ENCODE measurements at regions not wholly inside any gene's neighbourhood (a gene's known extent, or its start where the extent isn't known, plus 50 kb on each side); places are given as distances from the start of the nearest gene placed in this dataset.

GRCh38 chr9:31112491-31112890 lies 1272.0 kb upstream of the ACO1 start:
- Histone ChIP-seq H2BK120ac (replicated peaks; ENCODE audit: low read depth, low read length) (no peak overlapping the region), H3K18ac (ENCODE audit: extremely low read depth, low read length) (no peak overlapping the region), H4K8ac (ENCODE audit: extremely low read depth, insufficient read depth, low read length) (no peak overlapping the region), H3K14ac (ENCODE audit: insufficient read length) (no peak overlapping the region), H2BK15ac (ENCODE audit: low read length) (no peak overlapping the region), H3K27ac (ENCODE audit: low read depth, low read length) (no peak overlapping the region), H3K23me2 (ENCODE audit: low read depth, low read length) (no peaks in the 10 kb centered on the region; the same call in 1 of the 2 replicates), H2BK20ac (ENCODE audit: low read length) (no peak overlapping the region), H3K79me2 (ENCODE audit: control insufficient read depth in 1 of 2, insufficient read depth in 2 of 2, low read length in 2 of 2) (no peaks in the 10 kb centered on the region), H2BK5ac (ENCODE audit: low read depth, low read length) (no peak overlapping the region), H3K4ac (replicated peaks; ENCODE audit: insufficient read length, low read depth, low read length) (no peak overlapping the region), H3K79me1 (ENCODE audit: low read depth, low read length) (no peaks in the 10 kb centered on the region), H4K91ac (replicated peaks; ENCODE audit: insufficient read length, low read length) (no peak overlapping the region), H3K56ac (replicated peaks; ENCODE audit: insufficient read length, low read depth, low read length) (no peak overlapping the region), H3K9ac (replicated peaks in 1 of 4; ENCODE audit: extremely low read depth in 1 of 4, low read depth in 3 of 4, low read length in 3 of 4) (no peak overlapping the region), H3K36me3 (ENCODE audit: control insufficient read depth in 2 of 4, insufficient read depth in 4 of 4, low read length in 3 of 4) (no peaks in the 10 kb centered on the region), H4K5ac (ENCODE audit: insufficient read length, low read depth, low read length) (no peak overlapping the region), H4K20me1 (replicated peaks in 1 of 2; ENCODE audit: control insufficient read depth in 1 of 2, insufficient read depth in 2 of 2, low read length in 2 of 2) (no peaks in the 10 kb centered on the region), H3K27me3 (replicated peaks in 1 of 4; ENCODE audit: control insufficient read depth in 3 of 4, extremely low read depth in 1 of 4, insufficient read depth in 3 of 4, low read length in 3 of 4) (no peaks in the 10 kb centered on the region), H3K9me3 (ENCODE audit: insufficient read depth in 2 of 2, low read depth in 1 of 2, low read length in 1 of 2) (no peaks in the 10 kb centered on the region), H3K4me3 (ENCODE audit: extremely low read depth in 1 of 4, insufficient read depth in 2 of 4, low read depth in 3 of 4, low read length in 4 of 4) (no peak overlapping the region), H2AK5ac (ENCODE audit: low read depth, low read length) (no peak overlapping the region), H2AFZ (ENCODE audit: low read length) (no peak overlapping the region), H2BK12ac (ENCODE audit: low read depth, low read length) (no peak overlapping the region), H3K4me2 (ENCODE audit: insufficient read depth in 1 of 2, low read depth in 2 of 2, low read length in 2 of 2) (no peak overlapping the region), H3K4me1 (replicated peaks in 1 of 4; ENCODE audit: control insufficient read depth in 3 of 4, insufficient read depth in 4 of 4, low read length in 3 of 4) (no peaks in the 10 kb centered on the region), H3K23ac (ENCODE audit: insufficient read length) (no peak overlapping the region)
- TF ChIP-seq EGR1 (IDR thresholded peaks at IDR 0.05; ENCODE audit: borderline replicate concordance, low read depth, low read length) (no peak), ASH2L (IDR thresholded peaks at IDR 0.05; ENCODE audit: low read length) (no peak), EP300 (IDR thresholded peaks at IDR 0.05; ENCODE audit: borderline replicate concordance in 1 of 2, low read depth in 2 of 2, low read length in 2 of 2) (no peak), SP4 (IDR thresholded peaks at IDR 0.05; ENCODE audit: low read length) (no peak), ATF3 (IDR thresholded peaks at IDR 0.05; ENCODE audit: insufficient read depth, low read depth, low read length) (no peak), CTBP2 (IDR thresholded peaks at IDR 0.05; ENCODE audit: borderline replicate concordance, insufficient read depth, insufficient read length, low read length) (no peak), BCL11A (IDR thresholded peaks at IDR 0.05; ENCODE audit: low read depth in 2 of 2, low read length in 2 of 2) (no peak), JUND (IDR thresholded peaks at IDR 0.05; ENCODE audit: low read length) (no peak), CHD2 (IDR thresholded peaks at IDR 0.05; ENCODE audit: low read length) (no peak), CREB1 (IDR thresholded peaks at IDR 0.05) (no peak)
- CTCF ChIA-PET (ENCODE audit: partially characterized antibody), result no interaction called here
- POLR2A ChIA-PET (ENCODE audit: partially characterized antibody), result no interaction called here
- FAIRE-seq (no peak), DNase-seq (ENCODE audit: low read depth in 1 of 2, low spot score in 2 of 2) (no peak)
